Transverse colon (tissue), 3 donors: ENCODE measurements at regions not wholly inside any gene's neighbourhood (a gene's known extent, or its start where the extent isn't known, plus 50 kb on each side); places are given as distances from the start of the nearest gene placed in this dataset.

Experiments
- CTCF ChIP-seq, 5 experiments: fragments of 200-600 bp in 3 of 5; fragments of 450-650 bp in 2 of 5; sonication (generic) in 3 of 5; IDR thresholded peaks; 1 replicate in 2 of 5; 2 replicates in 3 of 5; pipeline ENCODE4 v1.5.1; 2016 to 2017; ENCODE audit warnings: antibody characterized with exemption in 5 of 5, inconsistent platforms in 3 of 5, mild to moderate bottlenecking in 2 of 5, moderate library complexity in 1 of 5
- EP300 ChIP-seq: sonication (generic); formaldehyde crosslinking; IDR thresholded peaks from one replicate; pipeline ENCODE4 v1.6.1; 2017; ENCODE audit warnings: antibody characterized with exemption, low read depth

GRCh38 chr9:27712806-27713205, 139.5 kb upstream of the C9orf72 start:
- TF ChIP-seq CTCF (IDR thresholded peaks at IDR 0.05) (no peak), EP300 (no peak)
